Smooth muscle cell (in vitro differentiated cells): ENCODE measurements at regions not wholly inside any gene's neighbourhood (a gene's known extent, or its start where the extent isn't known, plus 50 kb on each side); places are given as distances from the start of the nearest gene placed in this dataset.

Source experiments
- DNase-seq: peaks from one replicate; lab custom pipeline; 2025; ENCODE audit not compliant: unreplicated experiment; lab: John Stamatoyannopoulos, UW
- H2AFZ ChIP-seq: fragments of 200-600 bp; sonication (generic); 2 replicates; pipeline ENCODE4 v1.6.0; 2016; ENCODE audit warnings: antibody characterized with exemption, low read depth, mild to moderate bottlenecking
- H3F3A ChIP-seq: fragments of 200-600 bp; sonication (generic); 2 replicates; pipeline ENCODE4 v1.6.0; 2017; ENCODE audit warnings: antibody characterized with exemption, low read depth
- H3K27ac ChIP-seq: fragments of 200-600 bp; sonication (generic); 2 replicates; pipeline ENCODE4 v1.5.1; 2016; ENCODE audit warnings: low read depth, mild to moderate bottlenecking
- H3K27me3 ChIP-seq: fragments of 200-600 bp; sonication (generic); 2 replicates; pipeline ENCODE4 v1.6.1; 2016; ENCODE audit warnings: low read depth, mild to moderate bottlenecking
- H3K36me3 ChIP-seq: fragments of 200-600 bp; sonication (generic); 2 replicates; pipeline ENCODE4 v1.5.1; 2016; ENCODE audit warnings: low read depth
- H3K4me1 ChIP-seq: fragments of 200-600 bp; sonication (generic); 2 replicates; pipeline ENCODE4 v1.5.1; 2016; ENCODE audit warnings: low read depth
- H3K4me2 ChIP-seq: fragments of 200-600 bp; sonication (generic); 2 replicates; pipeline ENCODE4 v1.6.0; 2016; ENCODE audit warnings: mild to moderate bottlenecking
- H3K4me3 ChIP-seq: fragments of 200-600 bp; sonication (generic); 2 replicates; pipeline ENCODE4 v1.5.1; 2016; ENCODE audit warnings: mild to moderate bottlenecking
- H3K79me2 ChIP-seq: fragments of 200-600 bp; sonication (generic); 2 replicates; pipeline ENCODE4 v1.6.0; 2016; ENCODE audit warnings: low read depth, mild to moderate bottlenecking
- H3K9ac ChIP-seq: fragments of 200-600 bp; sonication (generic); 2 replicates; pipeline ENCODE4 v1.6.0; 2016; ENCODE audit warnings: low read depth
- H3K9me3 ChIP-seq: fragments of 200-600 bp; sonication (generic); replicated peaks from 2 replicates; pipeline ENCODE4 v1.5.1; 2016; ENCODE audit warnings: low read depth
- H4K20me1 ChIP-seq: fragments of 200-600 bp; sonication (generic); 2 replicates; pipeline ENCODE4 v1.6.0; 2016; ENCODE audit warnings: low read depth
- WGBS: methylation state at CpG from one replicate; pipeline ENCODE4 v1.1.7; 2016; ENCODE audit warnings: low lambda C conversion rate; 5-methylcytosine and 5-hydroxymethylcytosine counted together
- TF ChIP-seq, protein P1 (sequence below): fragments of 200-600 bp; sonication (generic); IDR thresholded peaks from 2 replicates; pipeline ENCODE4 v1.5.1; 2017; ENCODE audit warnings: borderline replicate concordance, mild to moderate bottlenecking, antibody characterized with exemption; ENCODE audit not compliant: insufficient read depth, poor library complexity, severe bottlenecking

DNA sequence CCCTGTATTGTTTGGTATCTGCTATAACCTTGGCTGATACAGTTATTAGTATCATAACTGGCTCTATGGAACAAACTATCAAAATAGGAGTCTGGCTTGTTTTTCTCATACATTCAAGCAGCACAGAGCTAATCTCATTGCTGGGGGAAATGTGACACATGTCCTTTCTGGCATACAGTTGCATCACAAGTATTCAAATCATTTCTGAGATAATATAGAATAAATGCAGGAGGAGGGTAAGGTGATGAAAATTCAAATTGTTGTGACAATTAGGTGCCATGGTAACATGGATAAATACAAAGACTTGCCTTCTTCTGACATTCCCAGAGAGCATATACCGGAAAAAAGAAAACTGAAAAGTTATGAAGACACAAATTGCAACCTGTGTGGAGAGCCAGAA lies 2706.8 kb downstream of the ARAP2 start:
- Histone ChIP-seq H2AFZ (no peak overlapping the region), H3K4me3 (no peak overlapping the region), H3K36me3 (no peaks in the 10 kb centered on the region), H3K79me2 (no peaks in the 10 kb centered on the region), H3K4me1 (no peaks in the 10 kb centered on the region), H3K9me3 (no peaks in the 10 kb centered on the region), H3K27ac (no peak overlapping the region), H3F3A (no peaks in the 10 kb centered on the region), H3K4me2 (no peak overlapping the region), H4K20me1 (no peaks in the 10 kb centered on the region), H3K9ac (no peak overlapping the region), H3K27me3 (no peaks in the 10 kb centered on the region)
- TF ChIP-seq, protein P1, sequence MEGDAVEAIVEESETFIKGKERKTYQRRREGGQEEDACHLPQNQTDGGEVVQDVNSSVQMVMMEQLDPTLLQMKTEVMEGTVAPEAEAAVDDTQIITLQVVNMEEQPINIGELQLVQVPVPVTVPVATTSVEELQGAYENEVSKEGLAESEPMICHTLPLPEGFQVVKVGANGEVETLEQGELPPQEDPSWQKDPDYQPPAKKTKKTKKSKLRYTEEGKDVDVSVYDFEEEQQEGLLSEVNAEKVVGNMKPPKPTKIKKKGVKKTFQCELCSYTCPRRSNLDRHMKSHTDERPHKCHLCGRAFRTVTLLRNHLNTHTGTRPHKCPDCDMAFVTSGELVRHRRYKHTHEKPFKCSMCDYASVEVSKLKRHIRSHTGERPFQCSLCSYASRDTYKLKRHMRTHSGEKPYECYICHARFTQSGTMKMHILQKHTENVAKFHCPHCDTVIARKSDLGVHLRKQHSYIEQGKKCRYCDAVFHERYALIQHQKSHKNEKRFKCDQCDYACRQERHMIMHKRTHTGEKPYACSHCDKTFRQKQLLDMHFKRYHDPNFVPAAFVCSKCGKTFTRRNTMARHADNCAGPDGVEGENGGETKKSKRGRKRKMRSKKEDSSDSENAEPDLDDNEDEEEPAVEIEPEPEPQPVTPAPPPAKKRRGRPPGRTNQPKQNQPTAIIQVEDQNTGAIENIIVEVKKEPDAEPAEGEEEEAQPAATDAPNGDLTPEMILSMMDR, result no peak
- 96% methylated on average over 1 of the region's 1 CpG for WGBS
- no peak for DNase-seq

DNA sequence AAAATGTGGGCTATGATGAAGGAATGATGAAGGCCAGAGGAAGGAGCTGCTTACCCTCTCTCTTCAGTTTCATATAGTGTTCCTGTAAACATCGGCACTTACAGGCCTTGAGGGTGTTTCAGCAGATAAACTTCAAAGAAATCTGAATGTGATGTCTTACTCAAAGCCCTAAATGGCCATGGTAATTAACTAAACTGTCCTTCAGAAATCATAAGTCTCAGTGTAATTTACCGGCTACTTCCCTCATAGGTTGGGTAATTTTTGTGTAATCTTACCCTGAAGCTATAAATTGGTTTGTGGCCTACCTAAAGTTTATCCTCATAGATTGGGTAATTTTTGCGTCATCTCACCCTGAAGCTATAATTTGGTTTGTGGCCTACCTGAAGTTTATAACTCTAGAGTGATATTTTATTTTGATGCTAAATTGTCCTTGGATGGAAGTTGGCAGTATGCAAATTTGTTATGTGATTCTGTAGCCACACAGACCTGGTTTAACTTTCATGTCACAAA lies 2700.3 kb downstream of the ARAP2 start:
- Histone ChIP-seq H3K27me3 (no peaks in the 10 kb centered on the region), H3F3A (no peaks in the 10 kb centered on the region), H3K9ac (no peak overlapping the region), H3K27ac (no peak overlapping the region), H3K4me2 (no peak overlapping the region), H3K79me2 (no peaks in the 10 kb centered on the region), H3K4me3 (no peak overlapping the region), H2AFZ (no peak overlapping the region), H3K36me3 (peaks cover 4% of the 10 kb centered on the region), H4K20me1 (no peaks in the 10 kb centered on the region), H3K9me3 (peaks cover 9% of the 10 kb centered on the region), H3K4me1 (no peaks in the 10 kb centered on the region)
- TF ChIP-seq, protein P1, result no peak
- no peak for DNase-seq
- WGBS, result 76% methylated on average over 3 of the region's 3 CpGs

DNA sequence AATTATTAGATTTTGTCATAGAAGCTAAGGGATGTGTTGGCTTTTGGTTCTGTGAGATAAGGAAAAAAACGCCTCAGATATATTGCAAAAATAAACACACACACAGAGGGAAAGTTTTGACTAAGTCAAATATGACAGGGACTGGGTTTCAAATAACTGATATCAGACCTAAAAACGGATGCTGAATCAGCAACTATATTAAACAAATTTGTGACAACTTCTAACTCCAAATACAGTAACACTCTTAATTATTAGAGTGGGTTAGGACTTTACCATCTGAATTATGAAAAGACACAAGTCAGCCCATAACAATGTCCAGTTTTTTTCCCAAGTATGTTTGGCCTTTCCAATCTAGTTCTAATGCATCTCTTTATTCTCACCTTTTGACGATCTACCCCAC lies 2693.1 kb downstream of the ARAP2 start:
- no peaks in the 10 kb centered on the region for H3K27me3 ChIP-seq
- no peaks in the 10 kb centered on the region for H4K20me1 ChIP-seq
- H3K79me2 ChIP-seq, result no peaks in the 10 kb centered on the region
- H3K4me2 ChIP-seq, result no peak overlapping the region
- TF ChIP-seq, protein P1, result no peak
- WGBS, result 92% methylated on average over 3 of the region's 3 CpGs
- H3K27ac ChIP-seq, result no peak overlapping the region
- no peaks in the 10 kb centered on the region for H3K36me3 ChIP-seq
- no peak overlapping the region for H2AFZ ChIP-seq
- H3K4me1 ChIP-seq, result no peaks in the 10 kb centered on the region
- no peak overlapping the region for H3K9ac ChIP-seq
- peaks cover 3% of the 10 kb centered on the region for H3K9me3 ChIP-seq
- H3F3A ChIP-seq, result no peaks in the 10 kb centered on the region
- DNase-seq, result no peak
- no peak overlapping the region for H3K4me3 ChIP-seq

DNA sequence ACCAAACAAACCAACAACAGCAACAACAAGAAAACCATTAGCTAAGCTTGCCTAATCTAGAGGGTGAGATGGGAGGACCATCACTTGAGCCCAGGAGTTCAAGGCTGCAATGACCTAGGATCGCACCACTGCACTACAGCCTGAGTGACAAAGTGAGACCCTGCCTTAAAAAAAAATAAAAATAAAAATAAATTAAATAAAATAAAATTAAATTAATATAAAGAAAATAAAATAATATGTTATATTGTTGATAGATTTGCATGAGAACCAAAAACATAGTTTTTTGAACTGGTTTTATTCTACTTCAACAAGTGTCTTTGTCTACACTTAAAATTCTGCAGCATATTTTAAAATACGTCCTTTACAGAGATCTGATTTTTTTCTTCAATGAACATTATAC lies 2683.1 kb downstream of the ARAP2 start:
- no peak overlapping the region for H3K9ac ChIP-seq
- no peak overlapping the region for H3K4me3 ChIP-seq
- no peak for DNase-seq
- H3K36me3 ChIP-seq, result no peaks in the 10 kb centered on the region
- H3K4me1 ChIP-seq, result no peaks in the 10 kb centered on the region
- no peaks in the 10 kb centered on the region for H3F3A ChIP-seq
- 100% methylated on average over 2 of the region's 2 CpGs for WGBS
- H3K9me3 ChIP-seq, result no peaks in the 10 kb centered on the region
- H2AFZ ChIP-seq, result no peak overlapping the region
- H3K27me3 ChIP-seq, result no peaks in the 10 kb centered on the region
- H3K4me2 ChIP-seq, result no peak overlapping the region
- TF ChIP-seq, protein P1, result no peak
- H4K20me1 ChIP-seq, result no peaks in the 10 kb centered on the region
- no peaks in the 10 kb centered on the region for H3K79me2 ChIP-seq
- H3K27ac ChIP-seq, result no peak overlapping the region
